ENCODE measurements at regions not wholly inside any gene's neighbourhood (a gene's known extent, or its start where the extent isn't known, plus 50 kb on each side); places are given as distances from the start of the nearest gene placed in this dataset.

- H3K27me3 ChIP-seq (ENCODE audit: control insufficient read depth, insufficient read depth, low read length) = no peaks in the 10 kb centered on the region
- no peak overlapping the region for H3K4me3 ChIP-seq (ENCODE audit: low read length)
- Mint-ChIP-seq H3K4me3 (no peak overlapping the region), H3K36me3 (no peaks in the 10 kb centered on the region), H3K4me1 (no peaks in the 10 kb centered on the region), H3K27me3 (ENCODE audit: low read depth in 2 of 2) (peaks cover 6 to 14% of the 10 kb centered on the region in 2 donors), H3K9me3 (no peaks in the 10 kb centered on the region), H3K27ac (no peak overlapping the region)
- no peaks in the 10 kb centered on the region for H3K4me1 ChIP-seq (ENCODE audit: control insufficient read depth, insufficient read depth, low read length)
- intact Hi-C loops (cut with micrococcal nuclease) = no loop called here
- no peak for TF ChIP-seq CTCF (IDR thresholded peaks at IDR 0.05)
- no peak overlapping the region for H3K27ac ChIP-seq (ENCODE audit: low read length)
- WGBS (ENCODE audit: insufficient coverage) = 95% methylated on average over 15 of the region's 15 CpGs
- no peaks in the 10 kb centered on the region for H3K36me3 ChIP-seq (ENCODE audit: control insufficient read depth, insufficient read depth, low read length)
- no peak for ATAC-seq
- no peaks in the 10 kb centered on the region for H3K9me3 ChIP-seq (ENCODE audit: control insufficient read depth, insufficient read depth, low read length)
- DNase-seq = no peak
Observed at GRCh38 chr10:9379183-9379582, 1324.7 kb downstream of the GATA3 start.

GRCh38 chr10:9381733-9382532 is 1327.4 kb downstream of the GATA3 start:
- Mint-ChIP-seq H3K27me3 (ENCODE audit: low read depth in 2 of 2) (peaks cover 6 to 14% of the 10 kb centered on the region in 2 donors), H3K9me3 (no peaks in the 10 kb centered on the region), H3K36me3 (no peaks in the 10 kb centered on the region), H3K4me1 (no peaks in the 10 kb centered on the region), H3K27ac (no peak overlapping the region), H3K4me3 (no peak overlapping the region)
- H3K9me3 ChIP-seq (ENCODE audit: control insufficient read depth, insufficient read depth, low read length) = no peaks in the 10 kb centered on the region
- ATAC-seq = no peak
- no peak for TF ChIP-seq CTCF (IDR thresholded peaks at IDR 0.05)
- no peak overlapping the region for H3K27ac ChIP-seq (ENCODE audit: low read length)
- no peak for DNase-seq
- H3K36me3 ChIP-seq (ENCODE audit: control insufficient read depth, insufficient read depth, low read length) = no peaks in the 10 kb centered on the region
- intact Hi-C loops (cut with micrococcal nuclease) = no loop called here
- no peaks in the 10 kb centered on the region for H3K27me3 ChIP-seq (ENCODE audit: control insufficient read depth, insufficient read depth, low read length)
- 90% methylated on average over 5 of the region's 5 CpGs for WGBS (ENCODE audit: insufficient coverage)
- H3K4me3 ChIP-seq (ENCODE audit: low read length) = no peak overlapping the region
- H3K4me1 ChIP-seq (ENCODE audit: control insufficient read depth, insufficient read depth, low read length) = no peaks in the 10 kb centered on the region

GRCh38 chr10:9382533-9382866 is 1328.0 kb downstream of the GATA3 start:
- no peak overlapping the region for H3K4me3 ChIP-seq (ENCODE audit: low read length)
- TF ChIP-seq CTCF (IDR thresholded peaks at IDR 0.05) = no peak
- Mint-ChIP-seq H3K27ac (no peak overlapping the region), H3K4me3 (no peak overlapping the region), H3K9me3 (no peaks in the 10 kb centered on the region), H3K36me3 (no peaks in the 10 kb centered on the region), H3K4me1 (no peaks in the 10 kb centered on the region), H3K27me3 (ENCODE audit: low read depth in 2 of 2) (peaks cover 6 to 14% of the 10 kb centered on the region in 2 donors)
- no peak overlapping the region for H3K27ac ChIP-seq (ENCODE audit: low read length)
- ATAC-seq (no peak), DNase-seq (no peak)
- no peaks in the 10 kb centered on the region for H3K9me3 ChIP-seq (ENCODE audit: control insufficient read depth, insufficient read depth, low read length)
- 83% methylated on average over 3 of the region's 3 CpGs for WGBS (ENCODE audit: insufficient coverage)
- H3K36me3 ChIP-seq (ENCODE audit: control insufficient read depth, insufficient read depth, low read length) = no peaks in the 10 kb centered on the region
- no peaks in the 10 kb centered on the region for H3K27me3 ChIP-seq (ENCODE audit: control insufficient read depth, insufficient read depth, low read length)
- intact Hi-C loops (cut with micrococcal nuclease) = no loop called here
- H3K4me1 ChIP-seq (ENCODE audit: control insufficient read depth, insufficient read depth, low read length) = no peaks in the 10 kb centered on the region

- no peak for TF ChIP-seq CTCF (IDR thresholded peaks at IDR 0.05)
- peaks cover 3 to 7% of the 10 kb centered on the region in 2 donors for H3K27me3 Mint-ChIP-seq (ENCODE audit: low read depth in 2 of 2)
- H3K9me3 Mint-ChIP-seq = no peaks in the 10 kb centered on the region
- ATAC-seq (no peak), DNase-seq (no peak)
- Histone ChIP-seq H3K27ac (ENCODE audit: low read length) (no peak overlapping the region), H3K4me1 (ENCODE audit: control insufficient read depth, insufficient read depth, low read length) (no peaks in the 10 kb centered on the region), H3K36me3 (ENCODE audit: control insufficient read depth, insufficient read depth, low read length) (no peaks in the 10 kb centered on the region), H3K9me3 (ENCODE audit: control insufficient read depth, insufficient read depth, low read length) (no peaks in the 10 kb centered on the region), H3K4me3 (ENCODE audit: low read length) (no peak overlapping the region), H3K27me3 (ENCODE audit: control insufficient read depth, insufficient read depth, low read length) (no peaks in the 10 kb centered on the region)
- H3K27ac Mint-ChIP-seq = no peak overlapping the region
- no peaks in the 10 kb centered on the region for H3K4me1 Mint-ChIP-seq
- WGBS (ENCODE audit: insufficient coverage) = 90% methylated on average over 2 of the region's 3 CpGs
- intact Hi-C loops (cut with micrococcal nuclease) = no loop called here
- no peaks in the 10 kb centered on the region for H3K36me3 Mint-ChIP-seq
- no peak overlapping the region for H3K4me3 Mint-ChIP-seq
Observed at GRCh38 chr10:9390516-9390915, 1336.0 kb downstream of the GATA3 start.
